Upper lobe of left lung (tissue), 6 donors: ENCODE measurements at regions not wholly inside any gene's neighbourhood (a gene's known extent, or its start where the extent isn't known, plus 50 kb on each side); places are given as distances from the start of the nearest gene placed in this dataset.

ENCODE experiments used
- ATAC-seq, 2 donors: fragments of 200-7000 bp; cut with Tn5 transposase; one replicate each; pipeline ENCODE4 v1.9.1; 2022; ENCODE audit warnings: mild to moderate bottlenecking in 2 of 2, moderate library complexity in 2 of 2; ENCODE audit not compliant: low FRiP score in 2 of 2
- DNase-seq, 2 donors: peaks; one replicate each; pipeline ENCODE4 v3.0.0-alpha.2; 2019 to 2020
- H3K27ac ChIP-seq, 4 donors: fragments of 200-600 bp; sonication (generic); one replicate each; pipeline ENCODE4 v1.5.1; 2016 to 2019
- H3K27me3 ChIP-seq, 4 donors: fragments of 200-600 bp; sonication (generic); one replicate each; pipeline ENCODE4 v1.5.1; 2017 to 2019
- H3K36me3 ChIP-seq, 4 donors: fragments of 200-600 bp; sonication (generic); one replicate each; pipeline ENCODE4 v1.5.1; 2016 to 2019
- H3K4me1 ChIP-seq, 4 donors: fragments of 200-600 bp; sonication (generic); one replicate each; pipeline ENCODE4 v1.5.1; 2018 to 2019
- H3K4me3 ChIP-seq, 4 donors: fragments of 200-600 bp; sonication (generic); one replicate each; pipeline ENCODE4 v1.5.1; 2017 to 2019; ENCODE audit warnings: mild to moderate bottlenecking in 2 of 4, moderate library complexity in 1 of 4
- H3K9me3 ChIP-seq, 4 donors: fragments of 200-600 bp; sonication (generic); one replicate each; pipeline ENCODE4 v1.5.1; 2018 to 2019
- CTCF ChIP-seq, 6 experiments: fragments of 450-650 bp in 4 of 6; fragments of 200-600 bp in 2 of 6; sonication (generic) in 2 of 6; IDR thresholded peaks; one replicate each; pipeline ENCODE4 v1.5.1; 2016 to 2019; ENCODE audit warnings: antibody characterized with exemption in 6 of 6
- EP300 ChIP-seq, 4 donors: sonication (generic); formaldehyde crosslinking; IDR thresholded peaks; one replicate each; pipeline ENCODE4 v1.5.1; 2017; ENCODE audit warnings: antibody characterized with exemption in 4 of 4, control low read depth in 2 of 4
- POLR2A ChIP-seq, 4 donors: fragments of 450-650 bp; IDR thresholded peaks; one replicate each; pipeline ENCODE4 v1.5.1; 2016 to 2017; ENCODE audit warnings: antibody characterized with exemption in 4 of 4, mild to moderate bottlenecking in 2 of 4
- POLR2AphosphoS5 ChIP-seq, 2 donors: sonication (generic); formaldehyde crosslinking; IDR thresholded peaks; one replicate each; pipeline ENCODE4 v1.5.1; 2017; ENCODE audit warnings: antibody characterized with exemption in 2 of 2
- WGBS, 2 donors: methylation state at CpG; one replicate each; pipeline ENCODE4 v1.1.5; 2017 to 2018; 5-methylcytosine and 5-hydroxymethylcytosine counted together
- donor health status: DM: no; HTN: no; CAD: no; lungs with moderate emphysema.
- donor health status: DM: no; HTN: yes; CAD: no; lungs with severe emphysema.

- no peak overlapping the region for H3K4me3 ChIP-seq
- no peaks in the 10 kb centered on the region for H3K36me3 ChIP-seq
- ATAC-seq (no peak), DNase-seq (no peak)
- peaks cover 11 to 31% (median 20%) of the 10 kb centered on the region in 4 donors for H3K4me1 ChIP-seq
- H3K27ac ChIP-seq, result peak overlapping the region in 1 of 4 donors; percentile 46
- H3K27me3 ChIP-seq, result no peaks in the 10 kb centered on the region
- H3K9me3 ChIP-seq, result no peaks in the 10 kb centered on the region
- TF ChIP-seq EP300 (IDR thresholded peaks at IDR 0.05) (no peak), POLR2A (IDR thresholded peaks at IDR 0.05) (no peak), POLR2AphosphoS5 (IDR thresholded peaks at IDR 0.05) (no peak), CTCF (IDR thresholded peaks at IDR 0.05) (no peak)
- WGBS, 2 donors, result 86 to 95% methylated on average over 5 of the region's 5 CpGs
These were observed 83.6 kb upstream of the DIO3 start for GRCh38 chr14:101477648-101478047.

GRCh38 chr14:101478096-101478495 is 83.2 kb upstream of the DIO3 start:
- 79 to 82% methylated on average over 13 of the region's 13 CpGs for WGBS, 2 donors
- no peak for ATAC-seq
- Histone ChIP-seq H3K27me3 (no peaks in the 10 kb centered on the region), H3K4me3 (no peak overlapping the region), H3K36me3 (no peaks in the 10 kb centered on the region), H3K9me3 (no peaks in the 10 kb centered on the region), H3K27ac (no peak overlapping the region), H3K4me1 (peaks cover 11 to 31% (median 20%) of the 10 kb centered on the region in 4 donors)
- no peak for DNase-seq
- TF ChIP-seq CTCF (IDR thresholded peaks at IDR 0.05) (no peak), EP300 (IDR thresholded peaks at IDR 0.05) (no peak), POLR2AphosphoS5 (IDR thresholded peaks at IDR 0.05) (no peak), POLR2A (IDR thresholded peaks at IDR 0.05) (no peak)

GRCh38 chr14:101478796-101479410 is 82.4 kb upstream of the DIO3 start:
- no peaks in the 10 kb centered on the region for H3K27me3 ChIP-seq
- H3K4me3 ChIP-seq, result no peak overlapping the region
- no peaks in the 10 kb centered on the region for H3K36me3 ChIP-seq
- 93% methylated on average over 7 to 12 of the region's 13 CpGs for WGBS, 2 donors
- ATAC-seq, result no peak
- DNase-seq, result no peak
- TF ChIP-seq EP300 (IDR thresholded peaks at IDR 0.05) (no peak), POLR2AphosphoS5 (IDR thresholded peaks at IDR 0.05) (no peak), CTCF (IDR thresholded peaks at IDR 0.05) (no peak), POLR2A (IDR thresholded peaks at IDR 0.05) (no peak)
- peaks cover 11 to 31% (median 20%) of the 10 kb centered on the region in 4 donors for H3K4me1 ChIP-seq
- H3K27ac ChIP-seq, result no peak overlapping the region
- H3K9me3 ChIP-seq, result peaks cover 0 to 1% (median 0%) of the 10 kb centered on the region in 4 donors

GRCh38 chr14:101480022-101480746 is 81.1 kb upstream of the DIO3 start:
- WGBS, 2 donors, result 79 to 82% methylated on average over 12 of the region's 12 CpGs
- Histone ChIP-seq H3K27ac (peak overlapping the region in 1 of 4 donors; percentile 11), H3K9me3 (peaks cover 0 to 4% (median 0%) of the 10 kb centered on the region in 4 donors), H3K4me3 (no peak overlapping the region), H3K4me1 (peaks cover 9 to 31% (median 14%) of the 10 kb centered on the region in 4 donors), H3K27me3 (no peaks in the 10 kb centered on the region), H3K36me3 (no peaks in the 10 kb centered on the region)
- DNase-seq, result peak in 1 of 2 donors; percentile 8
- no peak for ATAC-seq
- no peak for TF ChIP-seq EP300 (IDR thresholded peaks at IDR 0.05)
- no peak for TF ChIP-seq POLR2A (IDR thresholded peaks at IDR 0.05)
- no peak for TF ChIP-seq POLR2AphosphoS5 (IDR thresholded peaks at IDR 0.05)
- TF ChIP-seq CTCF (IDR thresholded peaks at IDR 0.05), result no peak
